ENCODE measurements at regions not wholly inside any gene's neighbourhood (a gene's known extent, or its start where the extent isn't known, plus 50 kb on each side); places are given as distances from the start of the nearest gene placed in this dataset.

DNA sequence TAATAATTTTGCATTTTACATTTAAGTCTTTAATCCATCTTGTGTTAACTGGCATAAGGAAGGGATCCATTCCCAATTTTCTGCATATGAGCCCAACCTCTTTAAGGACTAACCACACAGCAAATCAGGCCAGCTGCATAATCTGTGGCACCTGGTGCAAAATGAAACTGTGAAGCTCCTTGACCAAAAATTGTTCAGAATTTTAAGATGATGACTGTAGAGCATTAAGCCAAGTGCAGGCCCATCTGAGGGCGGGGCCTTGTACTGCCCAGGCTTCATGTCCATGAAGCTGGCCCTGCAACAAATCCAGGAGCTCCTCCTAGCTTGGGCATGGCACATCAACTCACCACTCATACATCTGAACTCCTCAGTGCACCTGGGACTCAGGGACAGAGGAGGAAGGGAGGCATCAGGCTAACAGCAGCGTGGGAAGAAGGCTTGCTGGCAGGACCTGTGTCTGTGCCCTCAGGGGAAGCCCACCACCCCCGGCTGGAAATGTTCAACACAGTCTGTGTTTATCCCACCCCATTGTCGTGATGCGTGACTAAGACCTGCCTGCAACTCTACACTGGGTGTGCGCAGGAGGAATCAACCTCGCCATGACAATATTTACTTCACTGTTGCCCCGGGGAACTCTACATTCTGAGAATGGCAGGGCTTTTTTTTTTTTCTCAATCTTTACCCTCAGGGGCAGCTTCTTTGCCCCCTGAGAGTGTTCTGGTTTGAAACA lies 128.9 kb upstream of the SIX2 start:
- no peak for TF ChIP-seq TCF4 (CRISPR knock-in tag; IDR thresholded peaks at IDR 0.05; ENCODE audit: borderline replicate concordance)
- TF ChIP-seq ZC3H10 (CRISPR knock-in tag; IDR thresholded peaks at IDR 0.05): no peak
- TF ChIP-seq, protein P1, sequence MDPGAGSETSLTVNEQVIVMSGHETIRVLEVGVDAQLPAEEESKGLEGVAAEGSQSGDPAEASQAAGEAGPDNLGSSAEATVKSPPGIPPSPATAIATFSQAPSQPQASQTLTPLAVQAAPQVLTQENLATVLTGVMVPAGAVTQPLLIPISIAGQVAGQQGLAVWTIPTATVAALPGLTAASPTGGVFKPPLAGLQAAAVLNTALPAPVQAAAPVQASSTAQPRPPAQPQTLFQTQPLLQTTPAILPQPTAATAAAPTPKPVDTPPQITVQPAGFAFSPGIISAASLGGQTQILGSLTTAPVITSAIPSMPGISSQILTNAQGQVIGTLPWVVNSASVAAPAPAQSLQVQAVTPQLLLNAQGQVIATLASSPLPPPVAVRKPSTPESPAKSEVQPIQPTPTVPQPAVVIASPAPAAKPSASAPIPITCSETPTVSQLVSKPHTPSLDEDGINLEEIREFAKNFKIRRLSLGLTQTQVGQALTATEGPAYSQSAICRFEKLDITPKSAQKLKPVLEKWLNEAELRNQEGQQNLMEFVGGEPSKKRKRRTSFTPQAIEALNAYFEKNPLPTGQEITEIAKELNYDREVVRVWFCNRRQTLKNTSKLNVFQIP (CRISPR knock-in tag; IDR thresholded peaks at IDR 0.05; ENCODE audit: borderline replicate concordance, low read depth): no peak
- TF ChIP-seq ARNTL (CRISPR knock-in tag; IDR thresholded peaks at IDR 0.05; ENCODE audit: borderline replicate concordance, low read depth): no peak
- TF ChIP-seq, protein P2, sequence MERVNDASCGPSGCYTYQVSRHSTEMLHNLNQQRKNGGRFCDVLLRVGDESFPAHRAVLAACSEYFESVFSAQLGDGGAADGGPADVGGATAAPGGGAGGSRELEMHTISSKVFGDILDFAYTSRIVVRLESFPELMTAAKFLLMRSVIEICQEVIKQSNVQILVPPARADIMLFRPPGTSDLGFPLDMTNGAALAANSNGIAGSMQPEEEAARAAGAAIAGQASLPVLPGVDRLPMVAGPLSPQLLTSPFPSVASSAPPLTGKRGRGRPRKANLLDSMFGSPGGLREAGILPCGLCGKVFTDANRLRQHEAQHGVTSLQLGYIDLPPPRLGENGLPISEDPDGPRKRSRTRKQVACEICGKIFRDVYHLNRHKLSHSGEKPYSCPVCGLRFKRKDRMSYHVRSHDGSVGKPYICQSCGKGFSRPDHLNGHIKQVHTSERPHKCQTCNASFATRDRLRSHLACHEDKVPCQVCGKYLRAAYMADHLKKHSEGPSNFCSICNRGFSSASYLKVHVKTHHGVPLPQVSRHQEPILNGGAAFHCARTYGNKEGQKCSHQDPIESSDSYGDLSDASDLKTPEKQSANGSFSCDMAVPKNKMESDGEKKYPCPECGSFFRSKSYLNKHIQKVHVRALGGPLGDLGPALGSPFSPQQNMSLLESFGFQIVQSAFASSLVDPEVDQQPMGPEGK (CRISPR knock-in tag; IDR thresholded peaks at IDR 0.05; ENCODE audit: borderline replicate concordance): no peak
- TF ChIP-seq ZNF70 (CRISPR knock-in tag; IDR thresholded peaks at IDR 0.05): no peak
- no peak for TF ChIP-seq ZNF8 (CRISPR knock-in tag; IDR thresholded peaks at IDR 0.05)
- no peak for TF ChIP-seq BACH2 (CRISPR knock-in tag; IDR thresholded peaks at IDR 0.05; ENCODE audit: borderline replicate concordance)
- ATAC-seq: no peak

DNA sequence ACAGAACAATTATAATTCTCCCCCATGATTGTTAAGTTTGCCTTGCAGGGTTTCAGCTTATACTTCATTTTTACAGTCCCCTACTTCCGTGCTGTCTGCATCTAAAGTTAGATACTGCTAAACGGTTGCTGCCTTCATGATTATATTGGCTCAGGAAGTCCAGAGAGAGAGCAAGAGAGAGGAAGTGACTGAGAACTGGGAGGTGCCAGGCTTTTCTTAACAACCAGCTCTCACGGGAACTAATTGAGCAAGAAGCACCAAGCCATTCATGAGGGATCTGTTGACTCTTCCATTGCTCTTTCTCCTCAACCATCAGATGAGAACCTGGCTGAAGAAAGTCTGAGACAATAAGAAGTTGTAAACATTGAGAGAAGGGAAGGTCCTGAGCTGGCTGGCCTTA lies 125.5 kb upstream of the SIX2 start:
- ATAC-seq: no peak
- TF ChIP-seq, protein P3, sequence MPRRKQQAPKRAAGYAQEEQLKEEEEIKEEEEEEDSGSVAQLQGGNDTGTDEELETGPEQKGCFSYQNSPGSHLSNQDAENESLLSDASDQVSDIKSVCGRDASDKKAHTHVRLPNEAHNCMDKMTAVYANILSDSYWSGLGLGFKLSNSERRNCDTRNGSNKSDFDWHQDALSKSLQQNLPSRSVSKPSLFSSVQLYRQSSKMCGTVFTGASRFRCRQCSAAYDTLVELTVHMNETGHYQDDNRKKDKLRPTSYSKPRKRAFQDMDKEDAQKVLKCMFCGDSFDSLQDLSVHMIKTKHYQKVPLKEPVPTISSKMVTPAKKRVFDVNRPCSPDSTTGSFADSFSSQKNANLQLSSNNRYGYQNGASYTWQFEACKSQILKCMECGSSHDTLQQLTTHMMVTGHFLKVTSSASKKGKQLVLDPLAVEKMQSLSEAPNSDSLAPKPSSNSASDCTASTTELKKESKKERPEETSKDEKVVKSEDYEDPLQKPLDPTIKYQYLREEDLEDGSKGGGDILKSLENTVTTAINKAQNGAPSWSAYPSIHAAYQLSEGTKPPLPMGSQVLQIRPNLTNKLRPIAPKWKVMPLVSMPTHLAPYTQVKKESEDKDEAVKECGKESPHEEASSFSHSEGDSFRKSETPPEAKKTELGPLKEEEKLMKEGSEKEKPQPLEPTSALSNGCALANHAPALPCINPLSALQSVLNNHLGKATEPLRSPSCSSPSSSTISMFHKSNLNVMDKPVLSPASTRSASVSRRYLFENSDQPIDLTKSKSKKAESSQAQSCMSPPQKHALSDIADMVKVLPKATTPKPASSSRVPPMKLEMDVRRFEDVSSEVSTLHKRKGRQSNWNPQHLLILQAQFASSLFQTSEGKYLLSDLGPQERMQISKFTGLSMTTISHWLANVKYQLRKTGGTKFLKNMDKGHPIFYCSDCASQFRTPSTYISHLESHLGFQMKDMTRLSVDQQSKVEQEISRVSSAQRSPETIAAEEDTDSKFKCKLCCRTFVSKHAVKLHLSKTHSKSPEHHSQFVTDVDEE (CRISPR knock-in tag; IDR thresholded peaks at IDR 0.05): no peak
- no peak for TF ChIP-seq ESRRG (CRISPR knock-in tag; IDR thresholded peaks at IDR 0.05)
- TF ChIP-seq, protein P2 (CRISPR knock-in tag; IDR thresholded peaks at IDR 0.05; ENCODE audit: borderline replicate concordance): no peak
- TF ChIP-seq ARNTL (CRISPR knock-in tag; IDR thresholded peaks at IDR 0.05; ENCODE audit: borderline replicate concordance, low read depth): no peak
- TF ChIP-seq PPARA (CRISPR knock-in tag; IDR thresholded peaks at IDR 0.05; ENCODE audit: borderline replicate concordance): no peak
- no peak for TF ChIP-seq SNAI2 (CRISPR knock-in tag; IDR thresholded peaks at IDR 0.05)
- no peak for TF ChIP-seq ZNF8 (CRISPR knock-in tag; IDR thresholded peaks at IDR 0.05)
- no peak for TF ChIP-seq ZNF70 (CRISPR knock-in tag; IDR thresholded peaks at IDR 0.05)
- TF ChIP-seq ZFP3 (CRISPR knock-in tag; IDR thresholded peaks at IDR 0.05): no peak
- TF ChIP-seq RARB (CRISPR knock-in tag; IDR thresholded peaks at IDR 0.05): no peak
- no peak for TF ChIP-seq ZC3H10 (CRISPR knock-in tag; IDR thresholded peaks at IDR 0.05)
- no peak for TF ChIP-seq TOX (CRISPR knock-in tag; IDR thresholded peaks at IDR 0.05; ENCODE audit: borderline replicate concordance)

DNA sequence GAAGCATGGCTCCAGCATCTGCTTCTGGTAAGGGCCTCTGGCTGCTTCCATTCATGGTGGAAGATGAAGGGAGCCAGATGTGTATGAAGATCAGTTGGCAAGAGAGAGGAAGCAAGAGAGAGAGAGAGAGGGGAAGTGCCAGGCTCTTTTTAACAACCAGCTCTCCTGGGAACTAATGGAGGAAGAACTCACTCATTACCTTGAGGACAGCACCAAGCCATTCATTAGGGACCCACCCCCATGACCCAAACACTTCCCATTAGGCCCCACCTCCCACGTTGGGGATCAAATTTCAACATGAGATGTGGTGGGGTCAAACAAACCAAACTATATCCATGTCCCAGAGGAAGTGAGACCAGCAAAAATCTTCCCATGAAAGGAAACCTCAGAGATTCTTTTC lies 124.8 kb upstream of the SIX2 start:
- ATAC-seq: no peak
- TF ChIP-seq, protein P4, sequence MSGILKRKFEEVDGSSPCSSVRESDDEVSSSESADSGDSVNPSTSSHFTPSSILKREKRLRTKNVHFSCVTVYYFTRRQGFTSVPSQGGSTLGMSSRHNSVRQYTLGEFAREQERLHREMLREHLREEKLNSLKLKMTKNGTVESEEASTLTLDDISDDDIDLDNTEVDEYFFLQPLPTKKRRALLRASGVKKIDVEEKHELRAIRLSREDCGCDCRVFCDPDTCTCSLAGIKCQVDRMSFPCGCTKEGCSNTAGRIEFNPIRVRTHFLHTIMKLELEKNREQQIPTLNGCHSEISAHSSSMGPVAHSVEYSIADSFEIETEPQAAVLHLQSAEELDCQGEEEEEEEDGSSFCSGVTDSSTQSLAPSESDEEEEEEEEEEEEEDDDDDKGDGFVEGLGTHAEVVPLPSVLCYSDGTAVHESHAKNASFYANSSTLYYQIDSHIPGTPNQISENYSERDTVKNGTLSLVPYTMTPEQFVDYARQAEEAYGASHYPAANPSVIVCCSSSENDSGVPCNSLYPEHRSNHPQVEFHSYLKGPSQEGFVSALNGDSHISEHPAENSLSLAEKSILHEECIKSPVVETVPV (CRISPR knock-in tag; IDR thresholded peaks at IDR 0.05): no peak
- TF ChIP-seq, protein P5, sequence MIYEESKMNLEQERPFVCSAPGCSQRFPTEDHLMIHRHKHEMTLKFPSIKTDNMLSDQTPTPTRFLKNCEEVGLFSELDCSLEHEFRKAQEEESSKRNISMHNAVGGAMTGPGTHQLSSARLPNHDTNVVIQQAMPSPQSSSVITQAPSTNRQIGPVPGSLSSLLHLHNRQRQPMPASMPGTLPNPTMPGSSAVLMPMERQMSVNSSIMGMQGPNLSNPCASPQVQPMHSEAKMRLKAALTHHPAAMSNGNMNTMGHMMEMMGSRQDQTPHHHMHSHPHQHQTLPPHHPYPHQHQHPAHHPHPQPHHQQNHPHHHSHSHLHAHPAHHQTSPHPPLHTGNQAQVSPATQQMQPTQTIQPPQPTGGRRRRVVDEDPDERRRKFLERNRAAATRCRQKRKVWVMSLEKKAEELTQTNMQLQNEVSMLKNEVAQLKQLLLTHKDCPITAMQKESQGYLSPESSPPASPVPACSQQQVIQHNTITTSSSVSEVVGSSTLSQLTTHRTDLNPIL (CRISPR knock-in tag; IDR thresholded peaks at IDR 0.05; ENCODE audit: low read depth): no peak
- TF ChIP-seq ISL1 (CRISPR knock-in tag; IDR thresholded peaks at IDR 0.05) (no peak), GLIS3 (CRISPR knock-in tag; IDR thresholded peaks at IDR 0.05) (no peak), PPARA (CRISPR knock-in tag; IDR thresholded peaks at IDR 0.05; ENCODE audit: borderline replicate concordance) (no peak), CSDC2 (CRISPR knock-in tag; IDR thresholded peaks at IDR 0.05) (no peak), OSR1 (CRISPR knock-in tag; IDR thresholded peaks at IDR 0.05) (no peak), ZNF8 (CRISPR knock-in tag; IDR thresholded peaks at IDR 0.05) (no peak), RARB (CRISPR knock-in tag; IDR thresholded peaks at IDR 0.05) (no peak), ZNF70 (CRISPR knock-in tag; IDR thresholded peaks at IDR 0.05) (no peak), ZFP30 (CRISPR knock-in tag; IDR thresholded peaks at IDR 0.05) (no peak), ZFP3 (CRISPR knock-in tag; IDR thresholded peaks at IDR 0.05) (no peak), ZC3H10 (CRISPR knock-in tag; IDR thresholded peaks at IDR 0.05) (no peak)
- TF ChIP-seq, protein P1 (CRISPR knock-in tag; IDR thresholded peaks at IDR 0.05; ENCODE audit: borderline replicate concordance, low read depth): no peak
- TF ChIP-seq, protein P2 (CRISPR knock-in tag; IDR thresholded peaks at IDR 0.05; ENCODE audit: borderline replicate concordance): no peak
